ENCODE measurements at regions not wholly inside any gene's neighbourhood (a gene's known extent, or its start where the extent isn't known, plus 50 kb on each side); places are given as distances from the start of the nearest gene placed in this dataset.

DNA sequence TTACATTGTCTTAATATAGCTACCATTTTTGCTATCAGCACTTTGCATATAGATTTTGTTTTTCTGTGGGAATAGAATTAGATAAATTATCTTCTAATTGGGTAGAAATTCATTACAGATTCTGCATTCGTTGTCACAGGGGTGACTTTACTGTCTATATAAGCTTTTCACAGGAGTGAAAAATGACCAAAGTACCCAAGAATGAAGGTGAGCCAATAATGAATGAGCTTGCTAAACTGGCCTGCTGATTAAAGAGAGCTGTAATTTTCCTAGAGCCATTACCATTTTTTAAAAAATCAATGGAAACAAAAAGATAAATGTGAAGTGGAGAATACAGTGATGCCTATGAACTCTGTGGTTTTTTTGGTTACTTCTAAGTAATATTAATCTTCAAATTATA is 504.6 kb downstream of the RPL10L start:
- no peak for TF ChIP-seq ZNF274 (IDR thresholded peaks at IDR 0.05; ENCODE audit: low read depth, low read length)
- TF ChIP-seq YY1 (IDR thresholded peaks at IDR 0.05; ENCODE audit: insufficient read depth, insufficient read length), result no peak
- no peak for TF ChIP-seq SUZ12 (IDR thresholded peaks at IDR 0.05; ENCODE audit: extremely low read depth, insufficient read depth, insufficient read length)
